SK-N-SH treated with all-trans-retinoic acid at 6 μM for 48 hours (cell line): ENCODE measurements at regions not wholly inside any gene's neighbourhood (a gene's known extent, or its start where the extent isn't known, plus 50 kb on each side); places are given as distances from the start of the nearest gene placed in this dataset.

Experiments used
- ARNTL ChIP-seq: fragments of 450-650 bp; formaldehyde crosslinking; IDR thresholded peaks from 2 replicates; pipeline ENCODE4 v1.5.0; 2020; ENCODE audit warnings: low read depth, mild to moderate bottlenecking, moderate library complexity, borderline replicate concordance
- BACH2 ChIP-seq: fragments of 250-450 bp; sonication (Bioruptor Pico); IDR thresholded peaks from 2 replicates; pipeline ENCODE4 v1.9.0; 2021; ENCODE audit warnings: mild to moderate bottlenecking, borderline replicate concordance
- PATZ1 ChIP-seq: fragments of 250-450 bp; sonication (Bioruptor Pico); IDR thresholded peaks from 2 replicates; pipeline ENCODE4 v1.8.0; 2020; ENCODE audit warnings: mild to moderate bottlenecking, moderate library complexity, borderline replicate concordance
- ZFP3 ChIP-seq: fragments of 250-450 bp; sonication (Bioruptor Pico); IDR thresholded peaks from 2 replicates; pipeline ENCODE4 v1.5.0; 2020; ENCODE audit warnings: mild to moderate bottlenecking, moderate library complexity
- ZNF70 ChIP-seq: fragments of 450-650 bp; formaldehyde crosslinking; IDR thresholded peaks from 2 replicates; pipeline ENCODE4 v1.5.0; 2020; ENCODE audit warnings: mild to moderate bottlenecking, moderate library complexity
- ZNF8 ChIP-seq: fragments of 450-650 bp; formaldehyde crosslinking; IDR thresholded peaks from 2 replicates; pipeline ENCODE4 v1.5.0; 2020; ENCODE audit warnings: mild to moderate bottlenecking, moderate library complexity

GRCh38 chr13:72246396-72246795 lies 379.4 kb upstream of the DACH1 start:
- TF ChIP-seq PATZ1 (CRISPR knock-in tag): no peak
- TF ChIP-seq ZFP3 (CRISPR knock-in tag): no peak
- TF ChIP-seq BACH2: no peak
- no peak for TF ChIP-seq ZNF70 (CRISPR knock-in tag)
- no peak for TF ChIP-seq ARNTL (CRISPR knock-in tag)
- no peak for TF ChIP-seq ZNF8 (CRISPR knock-in tag)
